HG03378 (cell line): ENCODE measurements at regions not wholly inside any gene's neighbourhood (a gene's known extent, or its start where the extent isn't known, plus 50 kb on each side); places are given as distances from the start of the nearest gene placed in this dataset.

Experiments used
- ATAC-seq: cut with Tn5 transposase; IDR thresholded peaks from one replicate; pipeline ENCODE4 v1.9.1; 2021; ENCODE audit warnings: mild to moderate bottlenecking, moderate library complexity; ENCODE audit not compliant: unreplicated experiment

DNA sequence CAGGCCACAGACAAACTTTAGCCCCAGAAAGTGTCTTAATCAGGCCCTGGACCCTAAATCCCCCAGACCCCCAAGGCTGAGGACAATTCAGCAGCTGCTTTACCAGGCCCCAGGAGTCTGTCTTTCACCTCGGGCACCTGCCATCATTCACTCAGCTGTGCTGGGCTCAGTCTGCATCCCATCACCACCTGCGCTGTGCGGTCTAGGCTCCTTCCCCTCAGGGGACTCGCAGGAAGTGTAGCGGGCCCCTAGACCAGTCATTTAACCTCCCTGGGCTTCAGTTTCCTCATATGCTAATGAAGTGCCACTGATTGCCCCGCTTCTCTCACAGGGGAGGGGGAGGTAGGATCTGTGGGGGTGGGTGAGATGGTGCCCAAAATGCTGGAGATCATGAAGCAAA lies 76.4 kb upstream of the ZMIZ1 start:
- peak; percentile 74 for ATAC-seq

DNA sequence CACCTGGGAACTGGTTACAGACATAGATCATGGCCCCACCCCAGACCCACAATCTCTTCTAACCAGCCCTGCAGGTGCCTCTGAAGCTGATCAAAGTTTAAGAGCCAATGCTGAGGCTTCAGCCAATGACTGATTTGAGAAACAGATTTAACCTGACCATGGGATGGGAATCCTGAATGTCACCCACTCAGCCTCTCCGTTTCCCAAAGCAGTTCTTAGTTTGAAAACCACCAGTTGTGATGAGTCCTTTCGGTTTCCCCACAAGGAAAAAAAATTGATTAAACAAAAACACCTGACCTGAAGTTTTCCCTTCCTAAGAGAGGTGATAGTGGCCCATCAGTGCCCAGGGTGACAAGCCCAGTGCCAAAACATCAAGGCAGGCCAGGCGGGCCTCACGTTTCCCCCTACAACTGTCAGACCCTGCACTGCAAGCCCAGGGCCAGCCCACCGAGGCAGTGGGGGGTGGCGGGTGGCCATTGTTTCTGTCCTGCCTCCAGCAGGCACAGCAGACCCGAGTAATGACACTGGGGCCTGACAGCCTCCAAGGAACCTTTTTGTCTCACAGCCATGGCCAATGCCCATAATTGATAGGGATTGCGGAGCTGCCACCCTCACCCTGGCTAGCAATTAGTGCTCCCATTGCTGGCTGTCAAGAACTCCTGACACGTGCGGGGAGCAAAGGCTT lies 75.4 kb upstream of the ZMIZ1 start:
- no peak for ATAC-seq

DNA sequence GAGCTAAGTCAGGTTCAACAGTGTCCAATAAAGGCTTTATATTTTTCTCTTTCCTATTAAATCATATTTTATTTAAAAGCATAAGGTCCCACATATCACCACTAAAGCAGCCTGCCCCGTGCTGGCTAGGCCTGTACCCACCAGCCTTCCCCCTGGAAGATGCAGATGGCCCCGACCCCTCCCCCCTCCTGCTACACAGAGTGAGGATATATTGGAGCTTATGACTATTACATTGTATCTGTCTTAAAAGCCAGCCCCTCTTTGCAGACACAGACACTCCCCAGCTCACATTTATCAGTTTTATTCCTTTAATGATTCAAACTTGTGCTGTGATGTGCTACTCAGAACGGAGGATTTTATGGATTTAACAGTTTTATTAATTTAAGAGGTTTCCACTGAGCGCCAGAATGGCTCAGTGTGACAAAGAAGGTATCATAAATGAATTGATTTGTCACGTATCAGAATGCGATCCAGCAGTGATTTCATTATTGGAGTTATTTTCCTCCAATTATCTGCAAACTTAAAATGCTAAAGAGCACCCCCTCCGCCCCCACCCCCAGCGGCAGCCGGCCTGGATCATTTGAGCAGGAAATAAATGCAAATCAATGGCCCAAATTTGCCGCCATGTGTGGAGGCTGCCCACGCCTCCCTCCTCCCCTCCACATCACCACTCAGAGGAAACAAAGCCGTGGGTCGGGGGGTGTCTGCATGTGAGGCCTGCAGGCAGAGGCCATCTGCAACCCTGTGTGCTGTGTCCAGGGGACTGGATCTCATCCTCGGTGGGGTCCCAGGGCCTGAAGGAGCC lies 72.6 kb upstream of the ZMIZ1 start:
- no peak for ATAC-seq

DNA sequence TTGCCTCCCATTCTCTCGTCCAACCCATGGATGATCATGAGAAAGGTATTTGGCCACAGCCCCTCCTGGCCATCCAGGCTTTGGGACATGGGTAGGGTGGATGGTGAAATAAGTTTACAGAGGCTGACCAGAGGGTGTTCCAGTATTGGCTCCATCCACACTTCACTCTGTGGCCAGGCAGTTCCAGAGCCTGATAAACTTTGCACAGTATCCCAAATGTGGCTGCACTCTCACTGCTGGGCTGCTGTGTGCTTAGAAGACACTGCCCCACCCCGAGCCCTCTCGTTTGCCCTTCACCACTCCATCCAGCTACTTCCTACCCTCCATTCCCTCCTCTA lies 72.0 kb upstream of the ZMIZ1 start:
- no peak for ATAC-seq

DNA sequence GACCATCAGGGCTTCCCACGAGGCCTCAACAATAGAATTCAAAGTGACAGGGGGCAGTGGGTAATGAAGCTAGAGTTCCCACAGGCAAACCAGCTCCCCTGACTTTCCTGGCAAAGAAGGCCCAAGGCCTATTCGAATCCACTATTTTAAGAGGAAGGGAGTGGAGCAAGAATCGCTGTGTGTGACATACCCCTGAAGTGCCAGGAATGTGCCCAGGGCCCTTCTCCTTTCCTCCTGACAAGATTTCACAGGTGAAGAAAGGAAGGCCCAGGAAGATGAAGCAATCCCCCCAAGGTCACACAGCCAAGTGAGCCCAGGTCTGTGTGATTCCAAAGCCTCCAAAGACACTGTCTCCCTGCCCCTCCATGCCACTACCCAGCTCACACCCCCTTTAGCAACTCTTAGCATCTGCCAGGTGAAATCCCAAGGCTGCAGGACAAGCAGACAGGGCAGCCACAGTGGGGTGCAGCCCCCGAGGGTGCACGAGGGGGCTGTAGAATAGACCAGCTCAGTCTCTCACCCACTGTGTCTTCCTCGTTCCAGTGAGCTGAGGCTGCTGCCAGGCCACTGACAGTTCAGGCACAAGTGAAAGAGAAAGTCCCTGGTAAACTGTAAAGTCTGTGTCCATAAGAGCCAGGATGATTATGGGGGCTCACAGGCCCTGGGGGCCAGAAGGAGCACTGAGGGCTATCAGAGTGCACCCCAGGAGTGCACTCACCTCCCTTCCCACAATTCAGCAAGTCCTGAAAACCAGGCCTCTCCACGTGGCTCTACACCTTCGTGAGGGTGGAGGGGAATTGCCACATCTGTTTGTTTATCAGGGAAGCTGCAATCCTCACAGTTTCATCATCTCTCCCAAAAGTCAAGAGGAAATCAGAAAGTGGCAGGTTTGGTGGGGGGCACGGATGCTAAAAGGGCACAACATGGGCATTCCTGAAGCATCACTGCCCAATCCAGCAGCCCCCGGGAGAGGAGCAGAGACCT lies 70.8 kb upstream of the ZMIZ1 start:
- ATAC-seq, result no peak

DNA sequence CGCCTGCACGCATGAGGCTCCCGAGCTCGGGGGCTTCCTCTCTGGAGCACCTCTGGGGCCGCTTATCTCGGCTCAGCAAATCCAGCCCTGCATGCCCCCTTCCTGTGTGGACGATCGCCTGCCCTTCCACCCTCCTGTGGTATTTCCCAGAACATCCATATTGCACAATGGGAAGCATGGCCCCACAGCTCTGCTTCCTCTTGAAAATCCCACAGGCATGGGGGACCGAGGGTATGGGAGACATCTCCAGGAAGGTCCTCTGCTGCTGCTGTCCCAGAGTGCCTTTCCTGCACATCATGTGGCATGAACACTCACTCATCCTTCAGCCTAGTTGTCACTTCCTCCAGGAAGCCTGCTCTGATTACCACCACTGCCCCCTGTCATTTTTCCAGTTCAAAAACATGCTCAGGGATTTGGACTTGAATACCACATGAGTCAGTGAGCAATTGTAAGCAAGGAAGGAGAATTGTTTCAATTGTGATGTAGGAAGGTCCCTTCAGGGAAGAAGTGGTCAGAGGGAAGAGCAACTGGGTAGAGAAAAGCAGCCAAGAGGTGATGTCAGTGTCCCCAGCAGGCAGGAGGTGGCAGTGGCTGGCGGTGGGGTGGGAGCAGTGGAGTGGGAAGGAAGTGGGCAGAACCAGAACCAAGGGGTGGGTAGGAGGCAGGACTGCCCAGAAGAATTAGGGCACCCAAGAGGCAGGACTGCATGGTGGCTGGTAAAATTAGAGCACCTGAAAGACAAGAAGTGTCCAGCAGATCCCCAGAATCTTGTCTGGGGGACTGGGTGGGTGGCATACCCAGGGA lies 67.5 kb upstream of the ZMIZ1 start:
- no peak for ATAC-seq

DNA sequence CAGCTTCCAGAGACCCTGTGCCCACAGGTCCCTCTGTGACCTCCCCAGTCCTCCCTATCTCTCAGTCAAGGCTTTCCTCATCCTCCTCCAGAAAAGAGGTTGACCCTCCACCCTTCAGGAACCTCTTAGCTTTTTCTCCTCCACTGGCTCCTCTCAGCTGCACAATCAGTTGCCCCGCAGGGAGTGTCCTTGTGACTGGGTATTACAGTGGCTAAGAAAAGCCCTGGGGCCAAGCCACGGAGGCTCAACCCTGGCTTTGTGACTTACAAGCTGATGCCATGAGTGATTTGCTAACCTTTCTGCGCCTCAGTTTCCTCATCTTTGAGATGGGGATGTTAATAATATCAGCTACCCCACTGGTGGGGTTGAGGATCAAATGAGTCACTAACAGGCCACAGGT lies 66.4 kb upstream of the ZMIZ1 start:
- ATAC-seq, result no peak

DNA sequence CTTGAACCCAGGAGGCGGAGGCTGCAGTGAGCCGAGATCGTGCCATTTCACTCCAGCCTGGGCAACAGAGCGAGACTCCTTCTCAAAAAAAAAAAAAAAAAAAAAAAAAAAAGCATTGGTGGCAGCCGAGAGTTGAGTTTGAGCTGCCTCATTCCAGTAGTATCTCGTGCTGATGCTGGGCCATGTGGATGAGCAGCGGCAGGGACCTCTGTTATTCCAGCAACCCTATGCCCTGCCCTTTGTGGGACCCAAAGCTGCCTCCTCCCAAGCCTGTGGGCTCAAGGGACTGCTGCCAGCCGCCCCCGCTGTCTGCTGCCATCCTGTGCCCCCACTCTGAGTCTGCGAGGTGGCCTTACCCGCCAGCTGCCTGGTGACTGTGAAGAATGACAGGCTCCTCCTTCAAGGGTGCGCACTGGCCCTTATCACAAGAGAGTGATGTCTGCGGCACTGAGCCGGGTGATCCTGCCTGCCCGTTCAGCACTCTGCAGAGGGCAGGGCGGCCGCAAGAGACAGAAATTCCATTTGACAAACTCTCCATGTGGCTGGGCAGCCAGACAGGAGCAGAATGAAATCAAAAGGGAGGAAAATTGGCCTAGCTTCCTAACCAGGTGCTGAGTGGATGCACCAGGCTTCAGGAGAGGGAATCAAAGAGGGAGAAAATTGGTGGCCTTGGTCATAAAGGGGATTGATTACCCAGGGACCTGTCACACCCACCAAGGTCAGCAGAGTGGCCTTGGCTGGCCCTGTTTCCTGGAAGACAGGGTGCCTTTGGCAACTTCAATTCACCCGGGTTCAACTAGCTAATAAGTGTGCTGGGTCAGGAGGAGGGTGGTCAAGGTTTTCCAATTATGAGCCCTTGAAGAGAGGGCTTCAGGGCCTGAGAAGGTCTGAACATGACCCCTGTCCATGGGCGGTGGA lies 65.3 kb upstream of the ZMIZ1 start:
- no peak for ATAC-seq

DNA sequence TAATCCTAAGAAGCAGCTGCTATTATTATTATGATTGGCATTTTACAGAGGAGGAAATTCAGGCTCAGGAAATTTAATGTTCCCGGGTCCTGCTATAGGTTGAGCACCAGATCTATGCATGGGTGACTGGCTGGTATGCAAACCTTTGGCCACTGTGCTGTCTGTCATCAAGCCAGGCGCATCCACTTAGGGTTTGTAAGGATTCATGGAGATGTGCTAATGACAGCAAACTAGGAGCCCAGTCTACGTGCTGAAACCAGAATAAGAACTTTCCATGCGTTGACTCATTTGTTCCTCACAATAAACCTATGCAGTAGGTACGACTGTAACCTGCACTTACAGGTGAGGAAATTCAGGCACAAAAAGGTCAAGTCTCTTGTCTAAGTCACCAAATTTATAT lies 64.5 kb upstream of the ZMIZ1 start:
- no peak for ATAC-seq

DNA sequence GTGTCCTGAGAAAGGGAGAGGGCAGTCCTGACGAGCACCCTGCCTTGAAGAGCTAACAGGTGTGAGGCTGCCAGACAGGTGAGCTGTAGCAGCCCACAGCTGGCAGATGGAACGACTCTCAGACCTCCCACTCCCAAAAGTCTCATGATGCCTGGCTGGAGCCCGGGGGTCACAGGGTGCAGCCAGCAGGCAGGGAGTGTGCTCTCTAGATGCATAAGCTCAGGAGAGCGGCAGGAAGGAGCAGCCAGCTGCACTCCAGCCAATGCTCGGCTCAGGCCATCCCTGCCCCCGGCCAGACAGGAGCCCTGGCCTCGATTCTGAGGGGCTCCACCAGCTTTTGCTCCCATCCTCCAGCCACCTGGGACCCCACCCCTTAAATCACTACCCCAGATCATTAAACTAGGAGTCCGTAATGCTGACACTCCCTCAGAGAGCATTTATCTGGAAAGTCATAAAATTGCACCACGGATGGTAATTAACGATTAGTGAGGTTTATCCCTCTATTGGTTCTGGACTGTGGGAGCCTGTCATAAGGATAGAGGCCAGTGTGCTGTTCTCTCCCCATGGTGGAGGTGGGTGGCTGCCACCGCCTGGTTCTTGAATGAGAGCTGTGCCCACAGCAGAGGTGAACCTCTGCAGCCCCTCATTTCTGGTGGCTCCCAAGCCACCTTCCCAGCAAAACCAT lies 63.5 kb upstream of the ZMIZ1 start:
- ATAC-seq, result no peak

DNA sequence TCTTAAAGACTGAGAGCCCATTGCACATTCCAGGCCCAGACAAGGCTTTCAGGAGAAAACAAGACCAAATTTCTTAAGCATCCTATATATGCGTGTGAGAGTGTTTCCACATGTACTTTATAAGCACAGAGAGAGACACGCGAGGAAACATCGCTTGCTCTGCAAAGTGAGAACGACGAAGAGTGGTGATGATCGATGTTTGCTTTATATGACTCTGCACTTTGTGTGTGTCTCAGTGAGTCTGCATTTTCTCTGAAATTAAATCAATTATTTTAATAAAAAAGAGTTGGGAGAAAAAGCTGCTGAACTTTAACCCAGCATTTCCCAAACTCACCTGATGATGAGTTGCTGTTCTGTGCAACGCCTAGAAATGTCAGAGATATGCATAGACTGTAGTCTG lies 61.7 kb upstream of the ZMIZ1 start:
- ATAC-seq, result no peak

DNA sequence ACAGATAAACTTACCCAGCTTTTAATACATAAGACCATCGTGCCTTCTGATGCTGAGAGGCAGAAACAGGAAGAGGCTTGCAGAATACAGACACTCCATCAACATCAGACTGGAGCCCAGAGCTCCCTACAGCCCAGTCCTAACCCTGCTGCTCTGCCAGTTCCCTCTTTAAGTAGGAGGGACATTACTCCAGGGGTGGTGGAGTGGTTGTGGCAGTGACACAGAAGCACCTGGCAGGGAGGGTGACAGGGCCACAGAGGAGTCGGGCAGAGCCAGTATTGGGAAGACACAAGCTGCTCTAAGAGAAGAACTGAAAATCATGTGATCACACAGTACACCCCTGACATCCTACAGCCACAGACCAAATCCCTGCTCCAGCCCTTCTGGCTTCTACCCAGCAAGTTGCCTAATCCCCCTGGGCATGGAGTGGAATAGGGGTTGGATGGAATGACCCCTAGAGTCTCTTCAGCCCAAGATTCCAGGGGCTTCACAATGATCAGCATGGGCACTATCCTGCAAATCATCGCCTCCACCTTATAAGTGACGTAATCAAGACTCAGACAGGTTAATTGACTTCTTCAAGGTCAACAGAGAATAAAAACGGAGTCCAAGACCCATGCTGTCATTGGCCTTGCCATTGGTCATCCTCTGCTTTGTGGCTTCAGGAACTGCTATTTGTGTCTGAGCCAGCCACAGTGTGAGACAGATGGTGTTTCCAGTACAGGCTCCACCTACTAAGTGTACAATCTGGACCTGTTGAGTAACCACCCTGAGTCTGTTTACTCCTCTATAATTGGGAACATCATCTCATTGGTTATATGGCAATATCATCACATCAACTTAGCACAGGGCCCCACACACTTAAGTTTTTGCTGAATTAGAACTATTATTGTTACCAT lies 61.1 kb upstream of the ZMIZ1 start:
- no peak for ATAC-seq

DNA sequence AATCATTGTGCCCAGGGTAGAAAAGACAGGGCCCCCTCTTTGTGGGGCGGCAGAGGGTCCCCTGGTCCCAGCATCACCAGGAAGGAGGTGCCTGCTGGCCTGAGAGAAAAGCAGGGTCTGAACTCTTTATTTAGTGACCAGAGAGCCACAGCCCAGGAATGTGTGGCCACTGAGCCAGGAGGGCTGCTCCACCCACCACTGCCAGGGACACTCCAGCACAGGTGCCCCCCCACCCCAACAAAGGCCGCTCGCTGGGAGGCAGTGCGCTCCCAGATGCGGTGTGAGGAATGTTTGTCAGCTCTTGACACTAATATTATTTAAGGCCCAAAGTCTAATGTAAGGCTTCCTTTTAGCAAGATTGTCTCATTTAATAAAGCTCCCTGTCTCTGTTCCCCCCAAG lies 59.6 kb upstream of the ZMIZ1 start:
- no peak for ATAC-seq

DNA sequence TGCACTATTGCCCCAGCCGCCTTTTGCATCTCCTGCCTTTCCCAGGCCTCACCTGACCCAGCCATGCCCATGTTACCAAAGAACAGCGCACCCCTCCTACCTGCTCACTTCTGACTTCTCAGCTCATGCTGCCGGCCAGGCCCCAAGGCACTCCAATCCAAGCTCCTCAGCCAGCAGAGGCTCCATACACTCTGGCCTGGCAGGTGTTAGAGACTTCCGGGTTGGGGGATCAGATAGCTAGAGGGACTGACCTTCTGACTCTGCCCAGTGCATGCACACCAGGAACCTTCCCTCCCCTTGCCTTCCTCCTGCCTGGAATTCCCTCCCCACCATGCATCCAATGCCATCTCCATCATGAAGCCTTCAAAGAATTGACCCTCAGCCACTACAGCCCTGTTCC lies 56.2 kb upstream of the ZMIZ1 start:
- no peak for ATAC-seq

DNA sequence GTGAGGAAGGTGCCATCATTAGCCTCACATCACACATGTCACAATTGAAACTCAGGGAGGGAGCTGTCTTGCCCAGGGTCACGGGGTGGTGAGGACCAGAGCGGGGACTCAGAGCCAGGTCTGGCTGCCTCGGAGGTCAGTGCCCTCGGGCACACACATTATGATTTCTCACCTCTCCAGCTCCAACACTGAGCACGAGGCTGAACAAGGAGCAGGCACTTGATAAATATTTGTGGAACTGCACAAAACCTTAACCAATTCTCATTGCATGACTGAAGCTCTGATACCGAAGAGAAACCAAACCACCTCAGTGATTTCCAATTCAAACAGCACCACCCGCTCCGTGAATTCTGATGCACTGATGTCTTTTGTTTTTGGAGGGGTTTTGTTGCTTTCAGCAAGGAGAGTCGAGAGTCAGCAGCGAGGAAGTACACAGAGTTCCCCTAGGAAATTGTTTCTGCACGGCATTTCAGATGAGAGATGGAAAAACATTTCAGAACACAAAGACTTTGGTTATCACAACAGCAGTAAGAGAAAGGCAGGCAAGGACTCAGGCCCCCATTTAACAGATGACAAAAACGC lies 55.3 kb upstream of the ZMIZ1 start:
- ATAC-seq, result no peak

DNA sequence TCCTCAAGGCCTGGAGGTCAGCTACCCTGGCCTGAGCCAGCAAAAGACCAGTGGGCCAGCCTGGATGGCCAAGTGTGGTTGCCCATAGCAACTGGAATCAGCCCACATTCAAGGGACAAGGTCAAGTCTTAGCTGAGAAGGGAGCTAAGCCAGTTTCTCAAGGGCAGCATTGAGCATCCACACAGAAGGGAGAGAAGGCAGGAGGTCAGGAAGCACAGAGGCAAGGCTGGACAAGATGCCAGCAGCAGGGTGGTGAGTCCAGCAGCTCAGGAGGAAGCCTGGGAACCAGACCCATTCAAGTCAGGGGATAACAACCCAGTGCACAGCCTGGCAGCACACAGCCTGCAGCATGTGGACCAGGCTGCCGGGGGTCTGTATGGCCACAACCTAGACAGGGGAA lies 54.0 kb upstream of the ZMIZ1 start:
- ATAC-seq, result no peak

DNA sequence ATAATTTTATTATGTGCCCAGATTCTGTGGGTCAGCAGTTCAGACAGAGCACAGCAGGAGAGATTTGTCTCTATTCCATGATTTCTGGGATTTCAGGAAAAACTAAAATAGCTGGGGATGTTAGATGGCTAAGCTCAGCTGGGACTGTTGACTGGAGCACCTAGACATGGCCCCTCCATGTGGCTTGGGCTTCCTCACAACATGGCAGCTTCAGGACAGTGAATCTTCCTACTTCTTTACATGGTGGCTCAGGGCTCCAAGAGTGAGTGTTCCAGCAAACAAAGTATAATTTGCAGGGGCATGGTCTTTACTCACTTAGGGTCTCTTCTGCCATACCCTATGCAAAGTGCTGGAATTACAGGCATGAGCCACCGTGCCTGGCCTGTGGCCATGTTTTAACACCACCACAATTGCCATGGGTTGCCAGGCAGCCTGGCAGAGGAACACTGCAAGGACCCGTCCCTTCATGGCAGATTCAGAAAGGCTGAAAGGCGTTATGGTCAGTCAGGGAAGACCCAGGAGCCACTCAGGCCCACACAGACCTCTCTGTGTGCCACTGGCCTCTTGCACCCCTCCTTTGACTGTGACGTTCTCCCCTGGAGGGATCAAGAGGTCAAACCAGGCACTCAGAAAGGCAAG lies 50.8 kb upstream of the ZMIZ1 start:
- no peak for ATAC-seq
